ENCODE measurements at regions not wholly inside any gene's neighbourhood (a gene's known extent, or its start where the extent isn't known, plus 50 kb on each side); places are given as distances from the start of the nearest gene placed in this dataset.
"Not testable (repeated sequence)": the region's sequence is repeated elsewhere in the genome, so short reads cannot be mapped to it uniquely, and the experiment has no call there.

DNA sequence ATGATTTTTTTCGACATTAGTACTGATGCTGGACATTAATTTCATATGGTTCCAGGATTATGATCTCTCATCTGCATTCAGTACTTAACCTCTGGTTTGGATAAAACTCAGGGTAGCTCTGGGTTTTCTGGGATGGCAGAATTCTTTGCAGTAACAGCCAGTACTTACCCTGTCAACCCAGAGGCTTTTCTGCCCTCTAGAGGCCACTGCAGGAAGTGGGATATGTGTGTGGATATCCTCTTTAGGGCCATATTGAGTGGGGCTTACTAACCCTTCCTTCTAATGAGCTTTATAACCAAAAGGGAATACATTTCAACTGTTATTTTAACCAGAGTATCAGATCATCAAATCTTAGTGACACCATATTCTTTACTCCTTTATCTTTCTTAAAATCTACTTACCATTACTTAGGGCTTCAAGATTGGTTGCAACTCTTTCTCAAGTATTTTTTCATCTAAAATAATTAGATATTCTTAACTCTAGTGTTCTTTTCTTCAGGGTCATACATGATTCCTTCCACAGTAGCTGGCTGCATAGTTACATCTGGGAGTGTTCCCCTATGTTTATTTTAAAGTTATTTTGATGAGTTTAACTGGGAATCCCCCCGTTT, 488.0 kb upstream of the STXBP6 start:
- DNase-seq, result peak; percentile 7

DNA sequence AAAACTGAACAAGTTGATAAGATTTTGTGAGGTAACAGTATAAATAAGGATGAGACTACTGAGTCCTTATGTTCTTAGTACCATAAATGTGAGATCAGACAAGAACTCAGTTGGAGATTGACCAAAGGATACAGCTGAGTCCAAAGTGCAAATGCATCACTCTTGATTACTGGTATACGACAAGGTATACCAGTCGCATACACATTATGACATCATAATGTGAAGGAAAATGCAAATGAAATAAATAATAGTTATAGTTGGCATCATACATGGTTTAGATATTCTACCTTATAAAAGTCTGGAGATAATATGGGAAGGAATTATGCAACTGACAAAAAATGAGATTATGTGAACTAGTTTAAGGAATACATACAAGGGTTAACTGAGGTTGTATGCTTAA, 476.3 kb upstream of the STXBP6 start:
- no peak for DNase-seq

- DNase-seq, result no peak
Measured at GRCh38 chr14:25522926-25523325, 473.0 kb upstream of the STXBP6 start.

- DNase-seq, result no peak
Measured at GRCh38 chr14:25522116-25522515, 472.2 kb upstream of the STXBP6 start.

DNA sequence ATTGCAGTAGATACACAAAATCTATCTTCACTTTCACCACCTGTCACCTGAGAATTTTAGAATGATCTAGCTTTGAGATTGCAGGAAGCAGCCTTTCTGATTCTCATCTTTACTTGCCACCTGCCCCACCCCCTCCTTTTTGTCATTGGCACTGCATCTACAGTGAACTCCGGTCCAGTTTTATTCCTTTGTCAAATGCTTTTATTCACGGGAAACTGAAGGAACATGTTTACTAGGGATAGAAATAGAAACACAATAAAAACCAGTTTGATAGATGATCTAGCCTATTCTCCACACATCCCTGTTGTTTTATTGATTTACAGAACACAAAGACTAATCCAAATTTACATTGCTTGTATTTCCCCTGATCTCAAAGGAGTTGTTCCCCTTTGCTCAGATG, 471.7 kb upstream of the STXBP6 start:
- no peak for DNase-seq

- no peak for DNase-seq
Measured at GRCh38 chr14:25520821-25521220, 470.9 kb upstream of the STXBP6 start.

- no peak for DNase-seq
Measured at GRCh38 chr14:25518364-25518763, 468.4 kb upstream of the STXBP6 start.

DNA sequence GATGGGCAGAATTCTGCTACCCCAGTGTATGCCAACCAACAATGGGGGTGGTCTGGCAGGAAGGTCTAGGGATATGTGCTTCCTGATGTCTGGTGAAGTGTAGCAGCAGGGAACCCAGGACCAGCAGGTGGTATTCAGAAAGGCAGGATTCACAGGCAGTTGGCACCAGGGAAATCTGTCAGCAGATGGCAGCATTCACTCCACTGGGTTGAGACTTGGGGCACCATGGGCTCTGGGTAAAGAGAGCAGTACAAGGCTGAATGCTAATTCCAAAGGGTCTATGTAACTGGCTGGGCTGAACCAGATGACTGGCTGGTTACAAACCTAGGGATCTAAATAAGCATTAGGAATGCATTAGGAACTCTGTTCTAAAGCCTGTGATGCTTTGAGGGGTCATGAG, 466.9 kb upstream of the STXBP6 start:
- no peak for DNase-seq

DNA sequence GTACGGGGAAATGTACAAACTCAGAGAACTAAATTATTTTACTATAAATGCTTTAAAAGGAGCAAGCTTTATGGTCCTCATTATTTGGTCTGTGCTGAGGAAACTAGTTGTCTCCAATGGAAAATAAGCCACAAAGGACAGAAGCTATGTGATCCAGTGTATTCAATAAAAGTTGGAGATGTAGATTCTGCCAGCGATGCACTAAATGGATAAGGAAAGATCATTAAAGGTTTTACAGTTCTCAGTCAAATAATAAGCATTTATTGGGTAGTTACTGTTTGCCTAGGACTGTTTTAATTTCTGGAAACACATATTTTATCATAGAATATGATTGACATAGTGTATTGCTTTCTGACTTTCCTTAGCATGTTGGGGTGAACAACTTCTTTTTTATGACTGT, 458.9 kb upstream of the STXBP6 start:
- no peak for DNase-seq

GRCh38 chr14:25501749-25502148, 451.8 kb upstream of the STXBP6 start:
- DNase-seq, result no peak

- DNase-seq, result no peak
Measured at GRCh38 chr14:25488961-25489360, 439.0 kb upstream of the STXBP6 start.

DNA sequence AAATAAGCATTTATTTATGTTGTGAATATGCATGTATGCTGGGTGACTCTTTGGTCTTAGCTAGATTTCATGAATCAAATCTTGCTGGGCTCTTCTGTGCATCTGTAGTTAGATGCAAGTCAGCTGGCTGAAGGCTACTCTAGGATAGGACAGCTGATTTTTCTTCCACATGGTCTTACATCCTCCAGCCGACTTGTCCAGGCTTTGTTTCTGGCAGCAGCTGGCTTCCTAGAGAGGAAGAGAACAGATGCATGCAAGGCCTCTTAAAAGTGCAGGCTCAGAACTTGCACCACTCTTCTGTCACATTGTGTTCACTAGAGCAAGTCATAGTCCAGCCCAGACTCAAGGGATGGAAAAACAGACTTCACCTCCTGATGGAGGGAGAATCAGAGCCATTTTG, 435.4 kb upstream of the STXBP6 start:
- DNase-seq, result no peak

DNA sequence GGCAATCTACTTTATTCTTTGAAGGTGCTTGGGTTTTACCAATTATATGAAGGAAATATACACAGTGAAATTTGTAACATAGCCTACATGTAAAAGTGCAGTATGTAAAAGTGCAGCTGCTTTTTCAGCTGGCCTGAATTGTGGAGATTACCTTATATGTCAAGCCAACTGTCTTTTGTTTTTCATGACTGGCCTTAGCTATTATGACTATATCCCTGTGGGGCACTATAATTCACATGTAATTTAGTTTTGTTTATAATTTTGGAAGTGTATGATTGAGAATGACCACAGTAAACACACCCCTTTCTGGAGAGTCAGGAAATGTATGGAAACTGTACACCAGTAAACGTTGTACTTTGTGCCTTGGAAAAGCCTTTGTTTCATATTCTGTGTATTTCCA, 435.0 kb upstream of the STXBP6 start:
- no peak for DNase-seq

DNA sequence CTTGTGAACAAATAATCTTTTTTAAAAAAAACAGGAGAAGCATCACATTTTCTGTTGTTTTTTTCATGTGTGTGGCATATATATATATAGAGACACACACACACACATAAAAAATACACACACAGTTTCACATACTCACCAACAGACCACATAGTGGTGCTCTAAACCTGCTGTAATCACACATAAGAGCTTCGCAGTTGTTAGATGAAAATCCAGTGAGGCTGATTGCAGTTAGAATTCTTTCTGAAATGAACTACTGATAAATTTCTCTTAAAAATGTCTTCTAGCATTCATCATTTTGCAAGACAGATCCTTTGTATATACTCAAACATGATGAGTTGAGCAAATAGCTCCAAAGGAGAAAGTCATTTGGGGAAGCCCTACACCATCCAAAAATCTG, 434.3 kb upstream of the STXBP6 start:
- DNase-seq, result no peak

DNA sequence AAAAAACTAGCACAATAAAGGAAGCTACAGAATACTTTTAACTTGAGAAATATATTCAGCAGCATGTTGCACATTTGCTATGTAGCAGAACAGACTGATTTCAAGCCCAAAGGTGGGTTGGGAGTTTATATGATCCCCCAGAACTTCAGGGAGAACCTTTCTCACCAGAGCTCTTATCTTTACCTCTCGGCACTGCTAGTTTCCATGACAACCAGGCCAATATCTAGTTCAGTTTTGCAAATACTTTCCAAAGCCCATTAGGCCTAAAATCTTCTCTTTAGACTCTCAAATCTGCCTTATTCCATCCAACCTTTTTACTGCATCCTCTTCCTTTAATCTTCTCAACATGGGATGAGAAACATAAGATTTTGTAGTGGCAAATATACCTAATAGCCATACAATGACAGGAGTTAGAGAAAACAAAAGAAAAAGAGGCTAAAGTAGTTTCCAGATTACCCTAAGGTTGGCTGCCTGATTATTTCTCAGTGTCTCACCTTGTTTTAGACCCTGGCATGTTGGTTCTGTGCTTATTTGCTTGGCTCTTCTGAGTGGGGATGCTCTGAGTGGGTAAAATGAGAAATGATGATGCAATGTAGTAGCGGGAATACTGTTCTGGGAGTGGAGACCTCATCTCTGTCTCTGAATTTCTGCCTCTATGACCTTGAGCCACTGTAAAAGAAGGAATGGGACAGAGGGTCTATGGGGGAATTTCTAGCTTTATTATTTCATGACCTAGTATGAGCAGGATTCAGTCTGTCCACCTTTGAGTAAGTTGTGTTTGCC, 427.6 kb upstream of the STXBP6 start:
- no peak for DNase-seq

GRCh38 chr14:25472700-25473099, 422.8 kb upstream of the STXBP6 start:
- no peak for DNase-seq

DNA sequence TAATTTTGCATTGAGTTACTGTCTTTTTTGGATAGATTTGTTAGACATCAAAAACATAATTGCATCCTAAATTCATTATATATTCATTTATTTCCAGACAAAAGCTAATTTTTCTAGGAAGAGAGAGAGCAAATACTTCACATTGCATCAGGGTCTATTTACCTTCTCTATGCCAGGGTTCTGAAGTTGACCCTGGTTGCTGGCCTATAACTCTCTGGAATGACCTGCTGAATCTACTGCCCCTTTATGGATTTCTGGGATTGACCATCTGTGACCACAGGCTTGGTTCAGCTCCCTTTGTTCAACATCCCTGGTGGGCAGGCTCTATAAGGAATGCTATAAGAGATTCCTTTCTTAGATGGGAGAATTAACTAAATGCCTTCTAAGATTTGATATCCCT, 414.8 kb upstream of the STXBP6 start:
- no peak for DNase-seq

- no peak for DNase-seq
Measured at GRCh38 chr14:25464078-25464477, 414.1 kb upstream of the STXBP6 start.

DNA sequence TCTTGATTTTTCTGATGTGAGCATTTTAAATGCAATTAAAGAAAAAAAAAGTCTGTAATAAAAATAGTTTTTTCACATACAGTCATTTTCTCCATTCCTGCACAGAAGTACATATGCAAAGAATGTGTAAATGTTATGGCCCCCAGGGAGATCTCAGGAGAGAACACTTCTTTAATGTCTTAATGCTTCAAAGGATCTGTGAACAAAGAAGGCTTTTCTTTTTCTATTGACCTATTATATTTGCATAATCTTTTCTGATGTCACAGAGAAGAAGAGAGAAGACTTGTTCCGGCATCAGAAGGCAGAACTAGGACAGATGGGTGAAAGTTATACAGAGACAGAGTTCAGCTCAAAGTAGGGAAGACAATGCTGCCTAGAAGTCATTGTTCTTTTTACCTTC, 413.5 kb upstream of the STXBP6 start:
- no peak for DNase-seq

- DNase-seq, result no peak
Measured at GRCh38 chr14:25461780-25462179, 411.8 kb upstream of the STXBP6 start.

- no peak for DNase-seq
Measured at GRCh38 chr14:25444381-25444780, 394.4 kb upstream of the STXBP6 start.

- not testable (repeated sequence) for DNase-seq
Measured at GRCh38 chr14:25440382-25440781, 390.4 kb upstream of the STXBP6 start.

DNA sequence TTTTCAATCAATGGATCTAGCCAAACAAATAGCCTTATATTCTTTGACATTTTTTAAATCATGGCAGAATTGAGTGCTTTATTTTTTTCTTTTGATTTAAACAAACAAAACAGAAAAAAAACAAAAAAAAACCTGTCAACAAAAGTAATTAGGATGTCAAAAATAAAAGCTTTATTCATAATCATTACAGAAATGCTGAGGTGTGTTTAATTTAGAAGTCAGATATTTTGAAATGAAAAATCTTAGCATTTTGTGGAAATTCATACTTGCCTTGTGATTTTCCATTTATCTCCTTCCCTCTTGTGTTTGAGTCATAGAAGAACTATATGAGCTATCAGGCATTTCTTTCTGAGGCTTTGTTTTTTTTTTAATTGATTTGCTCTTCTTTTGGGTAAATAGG, 387.0 kb upstream of the STXBP6 start:
- DNase-seq, result no peak

- no peak for DNase-seq
Measured at GRCh38 chr14:25436288-25436875, 386.4 kb upstream of the STXBP6 start.

Data from NCI-H2107 (cell line).